HG03354 (cell line): ENCODE measurements at regions not wholly inside any gene's neighbourhood (a gene's known extent, or its start where the extent isn't known, plus 50 kb on each side); places are given as distances from the start of the nearest gene placed in this dataset.

ENCODE experiments used
- ATAC-seq: cut with Tn5 transposase; IDR thresholded peaks from one replicate; pipeline ENCODE4 v1.9.1; 2021; ENCODE audit warnings: mild to moderate bottlenecking; ENCODE audit not compliant: unreplicated experiment, poor library complexity, severe bottlenecking

DNA sequence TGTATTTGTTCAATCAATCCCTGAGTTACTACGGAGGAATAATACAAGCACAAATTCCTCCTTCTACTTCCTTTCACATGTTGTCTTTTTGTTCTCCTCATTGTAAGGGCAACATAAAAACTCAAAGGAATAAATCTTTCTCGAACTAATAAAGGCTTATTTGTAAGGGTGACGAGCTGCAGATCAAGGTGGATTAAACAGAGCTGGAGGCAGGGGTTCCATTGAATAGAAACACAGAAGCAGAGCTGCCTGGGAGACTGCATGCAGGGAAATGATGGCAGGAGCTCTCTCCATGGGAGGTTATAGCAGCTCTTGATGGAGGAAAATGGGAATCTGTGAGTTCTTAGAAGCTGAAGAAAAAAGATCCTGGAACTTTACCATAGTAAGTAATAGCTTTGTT, 160.2 kb downstream of the CYYR1 start:
- no peak for ATAC-seq

DNA sequence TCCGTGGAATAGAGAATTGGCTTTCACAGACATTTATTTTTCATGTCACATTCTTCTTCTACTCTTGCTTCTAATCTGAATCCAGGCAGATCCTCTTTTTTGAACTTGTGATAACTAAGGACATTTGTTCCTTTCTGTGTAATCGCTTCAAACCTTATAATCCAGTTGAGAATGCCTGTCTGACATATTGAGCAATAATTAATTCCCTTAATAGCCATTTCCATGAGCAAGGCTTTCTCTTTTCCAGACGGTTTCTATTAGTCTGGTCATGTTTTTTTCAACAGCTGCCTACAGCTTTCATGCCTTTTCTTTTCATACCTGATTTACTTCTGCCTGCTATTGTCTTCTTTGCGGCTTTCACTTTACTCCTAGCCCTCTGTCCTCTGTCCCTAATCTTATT, 163.4 kb downstream of the CYYR1 start:
- no peak for ATAC-seq

DNA sequence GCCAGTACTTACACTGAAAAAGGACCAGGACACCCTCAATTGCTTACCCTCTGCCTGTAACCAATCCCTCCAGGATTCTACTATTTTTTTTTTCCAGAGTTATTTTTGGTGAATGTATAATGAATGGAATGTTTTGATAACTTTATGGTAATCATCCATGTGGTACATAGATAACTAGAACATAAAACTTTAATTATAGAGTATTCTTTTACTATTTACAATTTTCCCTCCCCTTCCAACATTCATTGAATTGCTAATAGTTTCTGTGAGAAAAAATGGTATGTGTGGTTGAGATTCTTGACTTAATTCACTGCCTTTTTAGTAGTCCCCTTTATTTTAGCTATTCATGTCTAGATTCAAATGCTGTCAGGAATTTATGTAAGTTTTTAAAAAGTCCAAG, 164.6 kb downstream of the CYYR1 start:
- ATAC-seq = no peak

DNA sequence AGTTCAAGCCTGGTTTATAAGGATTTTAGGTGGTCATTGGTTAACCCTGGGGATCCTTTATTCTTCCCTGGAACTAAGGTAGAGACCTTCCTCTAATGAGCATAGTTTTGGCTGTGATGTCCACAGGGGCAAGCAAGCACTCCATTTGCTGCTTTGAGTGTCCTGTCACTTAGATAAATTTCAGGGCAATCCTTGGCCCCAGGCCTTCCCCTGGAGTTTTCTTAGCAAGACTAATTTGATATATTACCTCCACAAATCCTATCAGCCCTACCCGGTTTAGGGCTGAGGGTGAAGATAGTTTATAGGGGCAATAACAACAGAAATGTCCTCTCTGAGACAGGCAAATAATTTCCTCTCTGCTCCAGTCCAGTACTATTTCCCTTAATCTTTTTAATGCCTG, 166.6 kb downstream of the CYYR1 start:
- ATAC-seq = no peak

DNA sequence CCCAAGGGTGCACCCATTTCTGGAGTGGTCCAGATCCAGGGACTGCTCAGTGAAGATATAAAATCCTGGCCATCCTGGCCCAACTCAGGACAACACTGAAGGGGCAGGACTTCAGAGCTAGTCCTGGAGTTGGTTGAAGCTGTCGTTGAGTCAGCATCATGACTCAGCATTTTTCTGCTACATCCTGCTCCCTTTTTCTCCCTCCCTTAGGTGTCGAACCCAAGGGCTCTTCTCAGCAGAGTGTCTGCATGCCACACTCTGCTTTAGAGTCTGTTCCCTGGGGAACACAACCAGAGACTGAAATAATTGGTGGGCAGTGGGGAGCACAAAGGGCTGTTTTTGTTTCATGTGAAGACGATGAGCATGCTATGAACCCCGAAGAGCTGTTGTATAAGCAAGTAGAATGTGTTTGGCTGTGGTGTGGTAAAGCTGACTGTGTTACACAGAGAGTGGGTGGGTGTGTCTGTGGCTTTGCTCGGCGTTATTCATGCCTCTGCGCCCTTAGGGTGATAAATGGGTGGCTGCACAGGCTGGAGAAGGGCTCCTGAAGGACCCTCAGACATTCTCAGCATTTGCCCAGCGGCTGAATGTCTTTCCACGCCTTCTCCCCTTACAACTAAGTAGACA, 167.2 kb downstream of the CYYR1 start:
- ATAC-seq = no peak

DNA sequence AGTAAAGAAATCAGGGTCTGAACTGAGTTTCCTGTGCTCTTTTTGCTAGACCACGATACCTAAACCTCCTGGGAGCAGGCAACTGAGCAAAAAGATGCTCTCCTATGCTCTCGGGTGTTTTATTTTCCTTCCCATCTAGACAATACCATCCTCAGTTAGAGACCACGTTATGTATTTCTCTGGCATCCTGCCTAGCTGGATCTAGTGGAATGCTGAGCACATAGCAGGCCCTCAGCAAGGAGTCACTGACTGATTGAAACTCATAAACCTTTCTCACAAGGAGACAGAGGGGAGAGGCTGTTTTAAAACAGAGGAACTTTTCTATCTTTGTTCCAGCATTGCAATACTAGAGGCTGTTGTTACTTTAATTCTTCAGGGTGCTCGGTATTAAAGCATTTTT, 168.0 kb downstream of the CYYR1 start:
- no peak for ATAC-seq

DNA sequence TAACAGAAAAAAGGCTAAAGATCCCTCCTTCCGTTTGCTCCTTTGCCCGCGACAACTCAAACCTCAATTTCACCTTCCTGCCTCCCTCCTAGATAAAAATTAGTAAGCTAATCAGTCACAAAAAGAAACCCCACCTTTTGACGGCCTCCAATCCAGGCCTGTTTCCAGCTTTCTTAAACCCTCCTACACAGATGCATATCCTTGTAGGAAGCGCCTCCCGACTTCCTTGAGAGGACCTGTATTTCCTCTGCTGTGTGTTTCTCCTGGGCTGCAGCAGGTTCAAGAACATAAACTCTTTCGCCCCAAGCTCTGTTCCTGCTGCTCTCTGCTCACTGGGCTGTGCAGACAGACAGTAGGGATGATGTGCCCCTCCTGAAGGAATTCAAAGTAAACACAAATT, 168.8 kb downstream of the CYYR1 start:
- no peak for ATAC-seq

DNA sequence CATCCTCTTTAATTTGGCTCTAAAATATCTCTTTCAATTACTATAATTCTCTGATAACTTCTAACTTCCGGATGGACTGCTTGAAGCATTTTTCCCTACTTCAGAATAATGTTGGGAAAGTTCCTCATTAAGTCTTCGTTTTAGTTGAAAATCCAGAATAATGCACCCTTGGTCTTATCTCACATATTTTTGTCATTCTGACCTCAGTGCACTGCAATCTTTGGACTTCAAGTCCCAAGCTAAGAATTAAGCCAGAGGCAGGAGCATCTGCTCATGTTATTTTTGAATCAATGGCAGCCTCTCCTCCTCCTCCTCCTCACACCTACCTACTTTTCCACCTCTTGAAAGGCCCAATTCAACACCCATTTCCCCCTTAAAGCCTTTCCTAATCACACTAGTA, 169.8 kb downstream of the CYYR1 start:
- no peak for ATAC-seq

DNA sequence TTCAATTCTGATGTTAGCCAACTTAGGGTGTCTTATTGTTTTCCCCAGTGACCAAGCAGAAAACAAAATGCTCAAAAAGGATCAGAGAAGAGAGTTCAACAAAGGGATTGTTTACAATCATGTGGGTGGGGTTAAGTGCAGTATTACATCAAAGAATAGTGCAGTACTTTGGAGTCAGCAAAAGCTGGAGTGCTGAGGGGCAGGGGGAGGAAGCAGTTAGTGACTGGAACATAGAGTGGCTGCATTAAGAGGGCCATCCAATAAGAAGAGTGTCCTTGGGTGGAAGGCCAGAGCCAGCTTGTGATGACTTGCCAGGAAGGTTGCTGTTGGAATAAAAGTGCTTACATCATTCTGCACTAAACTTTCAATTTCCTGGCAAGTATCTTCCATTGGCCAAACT, 175.5 kb downstream of the CYYR1 start:
- ATAC-seq = no peak

DNA sequence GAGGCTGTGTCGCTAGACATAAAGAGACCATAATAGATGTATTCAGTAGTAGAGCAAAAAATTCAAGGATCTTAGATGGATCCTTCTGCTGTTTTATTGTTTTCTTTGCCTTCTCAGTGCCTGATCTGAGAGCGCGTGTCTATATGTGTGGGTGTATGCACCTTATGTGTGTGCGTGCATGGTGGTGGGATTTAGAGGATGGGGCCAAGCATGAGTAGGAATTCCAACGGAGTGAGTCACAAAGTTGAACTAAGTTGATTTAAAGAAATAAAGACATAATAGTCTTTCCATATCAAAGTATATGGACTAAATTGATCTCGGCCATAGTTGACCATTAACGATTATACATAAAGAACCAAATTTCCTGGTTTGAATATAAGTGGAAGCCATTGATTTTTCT, 178.7 kb downstream of the CYYR1 start:
- no peak for ATAC-seq

DNA sequence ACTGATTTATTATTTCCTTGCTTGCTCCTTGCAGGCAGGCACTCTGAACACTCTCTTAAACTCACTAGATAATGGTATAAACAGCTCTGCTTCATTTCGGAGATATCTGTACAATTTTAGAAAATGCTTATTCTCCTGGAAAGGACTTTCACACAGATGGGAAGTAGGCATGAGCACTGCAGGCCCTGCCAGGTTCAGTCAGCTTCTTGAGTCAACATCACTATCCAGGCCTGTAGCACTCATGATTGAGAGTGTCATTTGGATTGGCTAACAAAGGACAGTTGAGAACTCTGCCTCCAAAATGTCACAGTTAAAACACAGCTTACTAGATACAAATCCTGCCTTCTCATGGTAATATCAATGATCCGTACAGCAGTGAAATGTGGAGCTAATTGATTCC, 181.9 kb downstream of the CYYR1 start:
- ATAC-seq = no peak

DNA sequence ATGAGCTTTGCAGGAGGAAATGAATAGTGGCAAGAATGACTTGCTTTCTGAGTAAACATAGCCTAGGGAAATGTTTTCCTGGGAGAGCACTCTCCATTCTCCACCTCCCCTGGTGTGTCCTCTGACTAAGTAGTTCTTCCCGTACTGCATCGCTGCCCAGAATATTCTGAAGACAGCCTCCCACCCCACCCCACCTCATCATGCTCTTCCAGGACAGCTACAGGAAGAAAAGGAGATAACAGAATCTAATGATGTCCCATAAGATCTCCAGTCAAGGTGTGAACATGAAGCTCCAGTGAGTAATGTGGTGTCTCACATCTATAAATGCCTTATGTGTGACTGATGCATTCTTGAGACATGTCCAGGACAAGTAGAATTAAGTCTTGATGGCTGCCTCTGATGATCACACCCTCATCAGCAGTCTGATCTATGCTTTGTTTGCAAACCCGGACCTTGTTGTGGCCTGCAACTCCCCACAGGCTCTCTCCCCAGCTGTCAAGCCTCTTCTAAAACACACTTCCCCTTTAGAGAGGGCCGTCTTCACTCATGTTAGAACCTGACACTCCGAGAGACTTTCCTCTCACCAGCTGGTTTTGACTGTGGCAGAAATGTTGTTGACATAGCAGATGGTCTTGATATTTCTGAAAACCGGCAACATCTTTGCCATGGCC, 183.0 kb downstream of the CYYR1 start:
- peak; percentile 80 for ATAC-seq

DNA sequence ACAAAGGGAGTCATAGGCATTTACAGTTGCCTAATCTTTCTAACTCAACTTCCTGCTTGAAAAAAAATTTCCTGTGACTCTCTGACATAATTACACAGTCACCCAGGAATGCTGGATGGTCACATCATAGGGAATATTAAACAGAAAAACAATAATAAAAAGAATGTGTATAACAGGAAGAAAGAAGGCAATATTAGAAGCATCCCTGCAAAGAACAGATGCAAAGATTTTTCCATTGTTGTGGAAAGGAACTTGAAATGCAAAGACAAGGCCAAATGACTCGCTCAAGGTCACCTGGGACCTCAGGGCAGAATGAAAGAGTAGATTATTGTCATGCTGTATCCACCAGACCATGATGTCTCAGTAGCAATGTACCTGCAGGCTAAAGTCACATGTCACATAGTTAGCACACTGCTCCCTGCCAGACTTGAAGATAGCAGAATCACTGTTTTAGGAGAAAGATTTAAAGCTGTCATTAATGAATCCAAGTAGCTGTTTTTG, 184.3 kb downstream of the CYYR1 start:
- no peak for ATAC-seq

DNA sequence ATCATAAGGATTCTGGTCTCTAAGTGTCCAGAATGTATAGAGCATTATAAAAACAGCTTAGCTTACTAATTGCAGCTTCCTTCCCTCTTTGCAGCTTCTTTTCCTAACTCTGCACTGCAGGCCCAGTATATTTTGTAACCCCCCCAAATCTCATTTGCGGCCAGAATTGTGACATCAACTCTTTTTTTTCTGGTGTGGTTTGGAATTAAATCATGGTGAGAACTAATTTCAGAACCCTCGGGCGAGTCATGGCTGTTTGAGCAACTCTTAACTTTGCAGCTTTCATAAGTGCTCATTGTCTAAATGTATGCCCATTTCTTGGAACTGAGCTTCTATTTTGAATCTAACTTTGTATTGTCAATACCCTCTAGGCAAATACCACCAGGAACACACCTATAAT, 187.4 kb downstream of the CYYR1 start:
- ATAC-seq = no peak

DNA sequence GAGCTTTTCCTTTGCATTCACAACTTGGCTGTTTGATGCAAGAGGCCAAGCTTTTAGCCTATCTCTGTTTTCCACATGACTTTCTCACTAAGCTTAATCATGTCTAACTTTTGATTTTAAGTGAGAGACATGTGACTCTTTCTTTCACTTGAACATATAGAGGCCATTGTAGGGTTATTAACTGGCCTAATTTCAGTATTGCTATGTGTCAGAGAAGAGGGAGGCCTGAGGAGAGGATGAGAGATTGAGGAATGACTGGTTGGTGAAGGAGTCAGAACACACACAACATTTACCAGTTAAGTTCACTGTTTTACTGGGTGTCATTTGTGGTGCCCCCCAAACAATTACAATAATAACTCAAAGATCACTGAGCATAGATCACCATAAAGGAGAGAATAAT, 193.5 kb downstream of the CYYR1 start:
- no peak for ATAC-seq

DNA sequence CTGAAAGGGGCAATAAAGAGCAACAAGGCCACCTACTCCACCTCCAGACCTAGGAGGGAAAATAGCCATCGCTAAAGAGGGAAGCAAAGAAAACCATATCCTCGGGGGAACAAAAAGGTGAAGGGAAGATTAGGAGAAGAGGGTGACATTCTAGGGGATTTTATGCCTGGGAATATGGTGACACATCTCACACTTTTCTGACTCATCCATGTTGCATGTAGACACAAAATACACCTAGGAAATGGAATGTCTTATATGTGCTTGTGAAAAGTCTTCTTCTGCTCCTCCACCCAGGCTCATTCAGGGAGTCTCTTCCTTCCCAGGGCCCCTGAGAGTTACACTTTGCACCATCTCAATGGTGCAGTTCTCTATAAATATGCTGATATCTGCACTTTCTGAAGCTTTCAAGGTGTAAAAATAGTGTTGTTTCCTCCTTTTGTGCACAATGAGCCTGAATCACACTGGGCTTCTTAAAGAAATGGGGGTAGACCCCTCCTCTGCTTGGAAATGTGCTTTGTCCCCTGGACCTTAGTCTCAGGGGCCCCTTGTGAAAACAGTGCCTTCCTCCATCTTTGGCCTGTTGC, 195.9 kb downstream of the CYYR1 start:
- ATAC-seq = no peak

DNA sequence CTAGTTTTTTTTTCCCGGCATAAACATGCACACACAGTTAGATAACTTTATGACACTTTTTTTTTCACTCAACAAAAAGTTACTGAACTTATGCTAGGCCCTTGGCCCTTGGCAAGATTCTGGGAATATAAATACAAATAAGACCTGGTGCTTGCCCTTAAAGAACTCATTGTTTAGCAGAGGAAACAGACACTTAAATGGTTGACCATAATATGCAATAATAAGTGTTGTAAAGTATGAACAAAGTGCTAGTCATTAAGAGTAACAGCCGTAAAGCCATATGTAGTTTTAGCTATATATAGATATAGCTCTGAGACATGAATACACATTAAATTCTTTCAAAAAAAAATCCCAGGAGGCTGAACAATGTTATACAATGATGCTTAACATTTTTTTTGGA, 198.3 kb downstream of the CYYR1 start:
- no peak for ATAC-seq

DNA sequence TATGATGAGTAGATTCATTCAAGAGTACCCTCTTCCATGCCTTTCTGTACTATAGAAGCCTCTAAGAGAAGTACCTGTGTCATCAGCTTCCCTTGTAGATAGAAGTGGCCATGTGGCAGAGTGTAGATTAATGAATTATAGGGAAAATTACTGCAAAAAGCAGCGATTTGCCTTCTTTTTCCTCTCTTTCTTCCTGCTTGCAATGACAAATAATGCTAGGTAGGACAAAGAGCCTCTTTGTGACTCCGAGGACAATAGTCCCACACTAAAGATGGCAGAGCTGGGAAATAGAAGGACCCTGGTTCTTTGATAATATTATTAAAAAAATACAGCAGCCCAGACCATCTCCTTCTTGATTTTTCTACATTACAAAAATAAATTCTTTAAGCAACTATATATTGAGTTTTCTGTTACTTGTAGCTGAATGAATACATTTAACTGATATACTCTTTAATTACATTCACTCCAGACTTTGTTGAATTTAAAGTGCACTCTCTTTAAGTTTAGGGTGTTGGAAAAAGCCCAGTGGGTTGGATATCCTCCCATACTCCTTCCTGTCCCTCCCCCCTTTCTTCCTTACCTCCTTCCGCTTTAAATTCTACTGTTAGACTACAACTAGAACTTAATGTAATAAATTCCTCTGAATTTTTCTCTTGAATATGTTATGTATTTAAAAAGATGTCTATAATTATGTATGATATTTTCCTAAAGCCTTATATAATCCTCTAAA, 198.2 kb upstream of the APP start:
- ATAC-seq = no peak

DNA sequence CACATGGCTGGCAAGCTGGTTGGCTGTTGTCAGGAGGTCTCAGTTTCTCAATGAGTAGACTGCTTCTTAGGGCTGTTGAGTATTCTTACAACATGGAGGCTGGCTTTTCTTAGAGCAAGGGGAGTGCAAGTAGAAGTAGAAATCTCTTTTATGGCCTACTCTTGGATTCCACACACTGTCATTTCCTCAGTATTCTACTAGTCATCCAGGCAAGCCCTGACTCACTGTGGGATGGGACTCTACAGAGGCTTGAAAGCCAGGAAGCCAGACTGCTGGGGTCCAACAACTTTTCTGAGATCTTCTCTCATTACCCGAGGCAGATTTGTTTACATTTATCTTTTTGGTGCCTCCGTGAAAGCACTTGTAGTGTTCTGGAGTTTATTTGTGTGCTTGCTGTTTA, 196.2 kb upstream of the APP start:
- no peak for ATAC-seq

DNA sequence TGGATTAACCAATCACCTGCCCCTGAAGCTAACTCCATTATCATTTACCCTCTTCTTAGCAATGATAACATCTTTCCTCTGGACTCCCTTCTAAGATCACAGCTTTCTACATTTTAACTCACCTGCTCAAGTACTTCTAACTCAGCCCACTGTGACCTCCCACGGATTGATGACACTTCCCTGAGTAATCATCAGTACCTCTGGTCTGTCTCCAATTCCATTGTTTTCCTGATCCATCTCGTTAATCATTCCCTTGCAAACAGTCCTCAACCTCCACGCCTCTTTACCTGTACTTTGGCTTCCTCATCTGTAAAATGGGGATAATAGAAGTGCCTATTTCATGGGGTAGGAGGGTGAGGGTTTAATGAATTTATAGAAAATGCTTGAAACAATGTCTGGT, 195.3 kb upstream of the APP start:
- no peak for ATAC-seq

DNA sequence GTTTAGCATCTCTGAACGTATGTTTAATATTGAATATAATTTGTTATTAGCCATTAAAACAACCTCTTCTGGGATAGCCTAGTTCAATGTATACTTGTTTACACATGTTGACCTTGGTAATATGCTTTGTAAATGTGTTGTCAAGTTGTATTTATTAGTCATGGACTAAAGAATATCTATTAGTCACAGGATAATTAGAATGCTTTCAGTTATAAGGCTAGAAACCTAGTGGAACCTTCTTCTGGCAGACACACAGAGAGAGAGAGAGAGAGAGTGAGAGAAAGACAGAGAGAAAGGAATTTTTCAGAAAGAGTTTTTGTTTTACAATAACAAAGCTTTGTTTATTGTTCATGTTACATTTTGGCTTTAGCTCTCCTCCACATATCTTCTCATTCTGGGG, 181.1 kb upstream of the APP start:
- no peak for ATAC-seq
